ENCODE measurements at regions not wholly inside any gene's neighbourhood (a gene's known extent, or its start where the extent isn't known, plus 50 kb on each side); places are given as distances from the start of the nearest gene placed in this dataset.

DNA sequence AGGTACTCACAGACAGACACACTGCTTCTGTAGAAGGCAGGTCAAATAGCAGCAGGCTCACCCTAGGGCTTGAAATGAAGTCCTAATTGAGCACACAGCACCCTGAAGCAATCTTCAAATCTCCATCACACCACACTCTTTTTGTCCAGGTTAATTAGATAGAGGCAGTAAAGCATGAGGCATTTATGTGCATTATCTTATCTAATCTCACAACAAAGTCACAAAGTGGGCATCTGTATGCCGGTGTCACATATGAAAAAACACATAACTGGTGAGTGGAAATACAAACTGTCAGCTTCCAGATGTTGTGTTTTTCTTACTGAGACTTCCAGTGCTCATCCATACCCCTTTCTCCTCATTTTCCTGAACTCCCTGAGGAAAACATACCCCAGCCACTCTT is 63.8 kb upstream of the NRBF2 start:
- ATAC-seq = no peak
- in situ Hi-C loops (cut with MboI) (no loop called here), intact Hi-C loops (cut with micrococcal nuclease; ENCODE audit: unreplicated experiment) (no loop called here)
- RAD21 ChIA-PET (ENCODE audit: unreplicated experiment) = interaction anchor here (0.6 kb wide), 1 partner anchor 62 kb away, joined by 3 read pairs; no protein-coding TSS in a partner anchor
- TF ChIP-seq NFXL1 (IDR thresholded peaks at IDR 0.05; ENCODE audit: borderline replicate concordance) (no peak), HDGF (IDR thresholded peaks at IDR 0.05) (no peak), ZNF274 (IDR thresholded peaks at IDR 0.05; ENCODE audit: insufficient read depth, insufficient read length) (no peak), SREBF2 (IDR thresholded peaks at IDR 0.05; ENCODE audit: low read length) (no peak), BCL11A (IDR thresholded peaks at IDR 0.05; ENCODE audit: low read depth, low read length) (no peak), LARP7 (IDR thresholded peaks at IDR 0.05) (no peak), JUND (IDR thresholded peaks at IDR 0.05; ENCODE audit: low read depth, low read length) (no peak), EZH2 (IDR thresholded peaks at IDR 0.05; ENCODE audit: borderline replicate concordance, control insufficient read depth, low read depth, low read length) (no peak), YY1 (IDR thresholded peaks at IDR 0.05; ENCODE audit: low read depth, low read length) (no peak)
- TF ChIP-seq, protein P1, sequence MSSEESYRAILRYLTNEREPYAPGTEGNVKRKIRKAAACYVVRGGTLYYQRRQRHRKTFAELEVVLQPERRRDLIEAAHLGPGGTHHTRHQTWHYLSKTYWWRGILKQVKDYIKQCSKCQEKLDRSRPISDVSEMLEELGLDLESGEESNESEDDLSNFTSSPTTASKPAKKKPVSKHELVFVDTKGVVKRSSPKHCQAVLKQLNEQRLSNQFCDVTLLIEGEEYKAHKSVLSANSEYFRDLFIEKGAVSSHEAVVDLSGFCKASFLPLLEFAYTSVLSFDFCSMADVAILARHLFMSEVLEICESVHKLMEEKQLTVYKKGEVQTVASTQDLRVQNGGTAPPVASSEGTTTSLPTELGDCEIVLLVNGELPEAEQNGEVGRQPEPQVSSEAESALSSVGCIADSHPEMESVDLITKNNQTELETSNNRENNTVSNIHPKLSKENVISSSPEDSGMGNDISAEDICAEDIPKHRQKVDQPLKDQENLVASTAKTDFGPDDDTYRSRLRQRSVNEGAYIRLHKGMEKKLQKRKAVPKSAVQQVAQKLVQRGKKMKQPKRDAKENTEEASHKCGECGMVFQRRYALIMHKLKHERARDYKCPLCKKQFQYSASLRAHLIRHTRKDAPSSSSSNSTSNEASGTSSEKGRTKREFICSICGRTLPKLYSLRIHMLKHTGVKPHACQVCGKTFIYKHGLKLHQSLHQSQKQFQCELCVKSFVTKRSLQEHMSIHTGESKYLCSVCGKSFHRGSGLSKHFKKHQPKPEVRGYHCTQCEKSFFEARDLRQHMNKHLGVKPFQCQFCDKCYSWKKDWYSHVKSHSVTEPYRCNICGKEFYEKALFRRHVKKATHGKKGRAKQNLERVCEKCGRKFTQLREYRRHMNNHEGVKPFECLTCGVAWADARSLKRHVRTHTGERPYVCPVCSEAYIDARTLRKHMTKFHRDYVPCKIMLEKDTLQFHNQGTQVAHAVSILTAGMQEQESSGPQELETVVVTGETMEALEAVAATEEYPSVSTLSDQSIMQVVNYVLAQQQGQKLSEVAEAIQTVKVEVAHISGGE (CRISPR knock-in tag; IDR thresholded peaks at IDR 0.05) = no peak
- H2AFZ ChIP-seq (ENCODE audit: control insufficient read depth, low read depth, low read length) = no peak overlapping the region
- H3K9me3 ChIP-seq (replicated peaks; ENCODE audit: control insufficient read depth, insufficient read depth, low read length) = no peaks in the 10 kb centered on the region
- SMC1A ChIA-PET (ENCODE audit: uncharacterized antibody, unreplicated experiment) = interaction anchor here (0.5 kb wide), 1 partner anchor 908 kb away, joined by 3 read pairs; no protein-coding TSS in a partner anchor
- H3K4me1 ChIP-seq (ENCODE audit: control insufficient read depth, insufficient read depth, low read length) = no peaks in the 10 kb centered on the region
- no peak overlapping the region for H3K4me2 ChIP-seq (ENCODE audit: control insufficient read depth, insufficient read depth)
- no peak overlapping the region for H3K4me3 ChIP-seq
- no peak overlapping the region for H3K27ac ChIP-seq (ENCODE audit: control insufficient read depth, insufficient read depth)
- POLR2A ChIA-PET = no interaction called here
- H3K79me2 ChIP-seq (ENCODE audit: control insufficient read depth, insufficient read depth, low read length) = no peaks in the 10 kb centered on the region
- no peaks in the 10 kb centered on the region for H3K36me3 ChIP-seq (ENCODE audit: control insufficient read depth in 2 of 2, insufficient read depth in 2 of 2, low read length in 1 of 2)
- CTCF ChIA-PET = interaction anchor here (1.0 kb wide), 1 partner anchor 93 kb away, joined by 3 read pairs; no protein-coding TSS in a partner anchor
- DNase-seq (ENCODE audit: low read depth, low spot score) = no peak
- FAIRE-seq = no peak
- BruUV-seq (replicated peaks) = no TSS peak
- WGBS (ENCODE audit: insufficient coverage, insufficient replicate concordance, low lambda C conversion rate, missing lambda C conversion rate) = 87% methylated on average over 1 of the region's 1 CpG
- no peak overlapping the region for H3K9ac ChIP-seq (ENCODE audit: control insufficient read depth, insufficient read depth, low read length)
- no peaks in the 10 kb centered on the region for H4K20me1 ChIP-seq (ENCODE audit: control insufficient read depth, insufficient read depth)
- no peaks in the 10 kb centered on the region; a peak in 2 of 4 replicates for H3K27me3 ChIP-seq (replicated peaks in 1 of 2; ENCODE audit: control insufficient read depth in 2 of 2, insufficient read depth in 2 of 2, low read length in 1 of 2)
